GM04504 (cell line): ENCODE measurements at regions not wholly inside any gene's neighbourhood (a gene's known extent, or its start where the extent isn't known, plus 50 kb on each side); places are given as distances from the start of the nearest gene placed in this dataset.

Experiments used
- DNase-seq: peaks from one replicate; pipeline ENCODE4 v3.0.0-alpha.2; 2012; ENCODE audit warnings: low read depth

GRCh38 chr4:11598591-11598990, 169.9 kb upstream of the HS3ST1 start:
- DNase-seq = no peak

DNA sequence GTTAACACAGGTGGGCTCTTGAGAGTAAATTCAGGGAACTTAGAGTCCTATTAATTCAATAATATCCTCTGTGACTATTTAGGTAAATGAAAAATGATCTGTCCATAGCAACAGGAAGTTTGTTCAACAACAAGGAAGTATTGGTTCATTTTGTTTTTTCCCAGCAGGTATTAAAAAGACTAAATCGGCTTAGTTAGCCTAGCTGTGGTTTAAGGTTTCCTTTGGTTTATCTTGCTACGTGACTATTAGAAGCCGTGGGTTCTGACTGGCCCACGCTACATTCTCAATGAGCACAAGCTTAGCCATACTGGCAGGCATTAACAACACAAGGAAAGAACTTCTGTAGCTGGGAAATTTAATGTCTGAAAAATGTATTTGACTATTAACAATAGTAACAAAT, 168.8 kb upstream of the HS3ST1 start:
- DNase-seq = no peak

DNA sequence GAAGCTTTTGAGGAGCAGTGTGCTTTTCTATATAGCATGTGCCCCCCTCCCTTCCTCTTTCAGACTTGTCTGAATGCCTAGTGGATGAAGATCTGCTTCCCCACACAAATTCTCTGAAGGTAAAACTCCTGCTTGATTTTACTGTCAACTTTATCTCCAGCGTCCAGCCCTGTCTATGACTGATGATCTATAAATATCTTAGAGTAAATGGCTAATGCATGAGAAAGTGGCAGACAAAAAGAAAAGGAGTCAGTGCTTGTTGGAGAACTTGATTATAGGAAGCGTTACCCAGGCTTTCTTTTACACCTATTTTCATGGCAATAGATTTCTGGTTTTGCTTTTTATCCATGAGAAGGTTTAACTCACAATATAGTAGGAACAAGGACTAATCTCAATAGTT, 168.3 kb upstream of the HS3ST1 start:
- DNase-seq = no peak

- no peak for DNase-seq
Measured at GRCh38 chr4:11593576-11594116, 165.0 kb upstream of the HS3ST1 start.

- no peak for DNase-seq
Measured at GRCh38 chr4:11592276-11592675, 163.6 kb upstream of the HS3ST1 start.

GRCh38 chr4:11590132-11590531, 161.4 kb upstream of the HS3ST1 start:
- DNase-seq = no peak

DNA sequence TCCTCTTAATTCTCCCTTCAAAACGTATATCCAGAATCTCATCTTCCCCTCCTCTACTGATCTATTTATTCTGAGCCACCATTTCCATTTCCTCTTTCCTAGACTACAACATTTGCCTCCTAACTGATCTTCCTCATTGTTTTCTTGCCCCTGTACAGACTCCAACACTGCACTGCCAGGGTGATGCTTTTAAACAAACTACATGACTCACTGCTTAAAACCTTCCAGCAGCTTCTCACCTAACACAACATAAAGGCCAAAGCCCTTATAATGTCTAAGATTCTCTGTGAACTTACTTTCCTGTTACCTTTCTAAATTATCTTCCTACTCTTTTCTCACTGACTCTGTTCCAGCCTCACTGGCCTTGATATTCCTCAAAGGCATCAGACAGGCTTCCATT, 161.0 kb upstream of the HS3ST1 start:
- no peak for DNase-seq

GRCh38 chr4:11587797-11588196, 159.1 kb upstream of the HS3ST1 start:
- DNase-seq = no peak

DNA sequence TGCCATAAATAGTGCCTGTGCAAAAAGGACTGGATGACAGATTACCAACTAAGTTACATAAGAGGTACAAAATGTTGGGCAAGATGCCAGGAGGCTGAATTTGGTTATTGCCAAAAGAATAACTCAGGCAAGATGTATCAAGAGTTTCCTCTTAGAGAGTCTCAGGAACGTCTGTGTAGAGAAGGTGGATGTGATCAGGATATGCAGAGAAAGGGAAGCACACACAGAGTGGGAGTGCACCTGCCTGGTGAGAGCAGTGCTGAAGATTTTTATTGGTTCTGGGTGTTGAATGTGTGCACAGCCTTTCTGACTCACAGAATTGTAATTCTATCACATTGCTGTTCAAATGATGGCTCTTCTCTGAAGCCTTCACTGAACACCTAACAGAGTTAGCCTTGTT, 156.8 kb upstream of the HS3ST1 start:
- DNase-seq = no peak

- DNase-seq = no peak
Measured at GRCh38 chr4:11568511-11568910, 139.8 kb upstream of the HS3ST1 start.

DNA sequence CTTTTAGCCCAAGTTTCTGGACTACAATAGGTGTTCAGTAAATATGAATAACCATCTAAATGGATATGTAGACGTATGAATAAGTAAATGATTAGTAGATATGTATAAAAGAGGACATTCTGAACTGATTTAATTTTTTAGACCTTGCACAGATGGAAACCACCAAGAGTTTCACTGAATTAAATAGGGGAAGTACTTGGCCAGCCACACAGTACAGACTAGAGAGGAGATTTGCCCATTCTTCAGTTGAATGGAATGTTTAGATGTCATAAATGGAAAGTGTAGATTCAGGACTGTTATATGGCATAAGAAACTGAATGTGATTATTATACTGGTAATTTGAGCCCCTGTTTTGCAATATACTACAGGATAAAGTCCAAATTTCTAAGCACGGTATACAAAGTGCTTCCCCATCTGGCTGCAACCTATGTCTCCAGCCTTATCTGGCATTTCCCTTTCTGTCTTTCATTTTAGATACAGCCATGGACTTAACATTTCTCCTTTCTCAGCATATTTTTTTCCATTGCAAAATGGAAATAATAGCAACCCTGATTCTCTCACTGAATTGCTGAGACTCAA, 137.8 kb upstream of the HS3ST1 start:
- no peak for DNase-seq

- DNase-seq = no peak
Measured at GRCh38 chr4:11565899-11566298, 137.2 kb upstream of the HS3ST1 start.

DNA sequence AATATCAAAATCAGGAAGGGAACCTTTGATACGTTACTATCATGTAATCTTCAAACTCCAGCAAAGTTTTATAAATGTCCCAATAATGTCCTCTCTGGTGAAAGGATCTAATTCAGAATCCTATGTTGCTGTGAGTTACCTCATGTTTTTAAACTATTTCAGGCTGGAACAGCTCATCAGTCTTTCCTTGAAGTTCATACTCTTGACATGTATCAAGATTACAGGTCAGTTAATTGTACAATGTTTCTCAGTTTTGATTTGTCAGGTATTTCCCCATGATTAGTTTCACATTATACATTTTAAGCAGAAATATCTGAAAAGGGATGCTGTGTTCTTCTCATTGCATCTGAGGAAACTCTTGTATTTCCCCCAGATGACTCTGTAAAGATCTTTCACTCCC, 136.5 kb upstream of the HS3ST1 start:
- no peak for DNase-seq

GRCh38 chr4:11564021-11564420, 135.3 kb upstream of the HS3ST1 start:
- DNase-seq = no peak

- DNase-seq = no peak
Measured at GRCh38 chr4:11549525-11549924, 120.8 kb upstream of the HS3ST1 start.

DNA sequence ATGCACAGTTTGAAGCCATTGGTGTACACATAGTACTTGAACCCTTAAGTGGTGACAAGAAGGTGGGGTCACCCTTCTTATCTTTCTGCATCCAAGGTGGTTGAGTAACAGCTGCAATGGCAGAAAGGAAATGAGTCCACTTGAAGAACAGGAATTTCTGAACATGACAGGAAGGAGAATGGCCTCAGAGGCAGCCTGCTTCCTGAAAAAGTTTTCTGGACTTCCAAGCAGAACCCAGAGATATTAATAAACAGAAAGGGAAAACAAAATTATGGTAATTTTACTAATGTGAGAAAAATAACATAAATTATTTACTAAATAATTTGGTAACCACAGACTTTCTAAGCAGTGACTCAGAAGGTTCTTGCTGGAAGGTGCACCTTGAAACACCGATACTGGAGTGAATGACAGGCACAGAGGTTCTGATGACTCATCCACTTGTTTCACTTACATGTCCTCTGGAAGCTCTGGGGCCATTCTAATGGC, 119.9 kb upstream of the HS3ST1 start:
- DNase-seq = no peak

DNA sequence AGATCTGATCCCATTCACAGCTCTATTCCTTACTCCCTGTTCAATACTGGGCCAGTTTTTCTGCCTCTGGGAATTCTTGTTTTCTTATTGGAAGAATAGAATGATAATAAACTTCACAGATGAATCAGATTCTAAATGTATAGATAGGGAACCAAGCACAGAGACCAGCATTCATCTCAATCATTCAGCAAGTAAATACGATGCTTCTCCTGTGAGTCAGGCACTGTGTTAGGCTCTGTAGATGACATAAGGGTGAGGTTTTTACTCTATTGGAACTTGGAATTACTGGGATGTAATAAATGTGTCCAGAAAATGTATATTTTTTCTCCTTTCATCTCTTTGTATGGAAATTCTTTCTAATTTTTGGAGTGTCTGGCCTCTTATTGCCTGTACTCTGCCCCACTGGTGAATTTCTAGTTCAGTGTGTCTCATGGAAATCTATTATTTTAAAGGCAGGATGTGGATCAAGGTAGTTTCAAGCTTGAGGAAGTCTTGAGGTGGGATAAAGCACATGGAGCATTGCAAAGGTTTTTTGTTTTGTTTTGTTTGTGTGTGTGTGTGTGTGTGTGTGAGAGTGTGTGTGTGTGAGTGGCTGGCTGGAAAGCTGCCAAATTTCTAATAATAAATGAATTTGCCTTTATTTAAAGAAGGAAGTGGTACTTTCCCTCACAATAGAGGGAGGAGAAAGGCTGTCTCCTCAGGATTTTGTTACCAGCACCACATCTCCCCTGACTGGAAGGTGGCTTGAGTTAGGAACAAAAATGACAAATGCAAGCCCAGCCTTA, 117.9 kb upstream of the HS3ST1 start:
- DNase-seq = no peak

DNA sequence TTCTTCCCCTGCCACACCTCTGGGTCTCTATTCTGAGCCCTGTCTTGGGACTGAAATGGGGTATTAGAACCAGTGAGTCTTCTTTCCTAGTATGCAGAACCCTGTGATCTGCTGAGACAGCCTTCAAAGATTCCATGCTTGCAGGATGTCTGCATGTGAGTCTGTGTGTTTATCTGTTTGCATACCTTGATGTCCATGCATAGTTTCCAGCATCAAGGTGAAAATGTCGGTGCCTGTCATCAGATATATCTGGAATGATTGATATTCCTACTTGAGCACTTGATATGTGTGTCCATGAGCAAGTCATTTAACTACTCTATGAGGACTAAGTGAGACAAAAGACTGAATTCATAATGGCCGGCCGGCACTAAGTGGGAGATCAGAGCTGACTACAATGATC, 117.0 kb upstream of the HS3ST1 start:
- DNase-seq = no peak

DNA sequence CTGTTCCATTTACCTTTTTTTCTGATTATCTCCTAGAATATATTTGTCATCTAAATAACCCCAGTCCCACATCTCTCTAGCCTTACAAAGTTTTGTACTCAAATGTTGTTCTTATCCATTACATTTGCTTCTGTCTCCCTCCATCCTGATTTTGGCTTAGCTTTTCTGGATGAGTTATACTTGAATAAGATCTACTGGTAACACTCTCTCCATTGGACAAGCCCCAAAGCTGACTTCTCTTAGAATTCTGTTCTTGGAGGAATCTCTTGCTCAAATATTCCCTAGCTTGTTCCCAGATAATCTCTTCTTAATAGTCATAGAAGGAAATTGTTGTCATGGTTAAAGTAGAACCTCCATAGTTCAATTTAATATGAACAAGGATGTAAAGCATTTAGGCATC, 115.5 kb upstream of the HS3ST1 start:
- DNase-seq = no peak

- no peak for DNase-seq
Measured at GRCh38 chr4:11543706-11544105, 115.0 kb upstream of the HS3ST1 start.

DNA sequence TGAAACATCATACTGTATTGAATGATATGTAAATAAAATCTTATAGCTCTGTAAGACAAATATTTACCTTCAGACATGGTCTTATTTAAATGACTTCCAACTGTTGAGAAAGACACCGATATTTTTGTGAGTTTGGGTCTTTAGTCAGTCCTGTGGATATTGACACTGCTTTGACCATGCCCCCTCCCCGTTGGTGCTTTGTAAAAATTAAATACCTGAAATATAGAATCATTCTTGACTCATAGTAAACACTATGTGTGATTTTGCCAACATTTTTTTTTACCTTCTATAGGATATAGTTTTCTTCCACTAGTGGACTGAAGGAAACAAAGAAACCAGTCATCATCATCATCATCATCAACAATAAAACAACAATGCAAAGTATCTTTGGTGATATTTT, 114.3 kb upstream of the HS3ST1 start:
- no peak for DNase-seq

DNA sequence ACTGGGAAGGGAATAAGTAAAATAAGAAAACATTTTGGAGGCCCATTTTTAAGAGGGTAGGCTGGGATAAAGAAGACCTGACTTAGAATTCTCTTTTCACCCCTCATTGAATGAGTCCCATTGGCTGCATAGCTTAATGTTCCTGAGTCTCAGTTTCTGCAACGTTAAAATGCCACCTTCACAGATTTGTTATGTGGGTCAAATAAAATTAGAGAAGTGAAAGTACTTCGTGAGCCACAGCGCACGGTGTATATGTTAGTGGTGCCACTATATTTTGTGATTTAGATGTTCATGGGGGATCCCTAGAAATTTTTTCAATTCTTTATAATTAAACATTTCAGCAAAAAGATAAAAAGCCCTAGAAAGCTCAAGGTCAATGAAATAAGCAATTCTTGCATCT, 109.2 kb upstream of the HS3ST1 start:
- DNase-seq = no peak

GRCh38 chr4:11535333-11535732, 106.6 kb upstream of the HS3ST1 start:
- no peak for DNase-seq
